Mesothelial cell of epicardium (in vitro differentiated cells): ENCODE measurements at regions not wholly inside any gene's neighbourhood (a gene's known extent, or its start where the extent isn't known, plus 50 kb on each side); places are given as distances from the start of the nearest gene placed in this dataset.

Source experiments
- DNase-seq, 2 experiments: peaks; one replicate each; pipeline ENCODE4 v3.0.0; 2021; ENCODE audit warnings: low spot score in 2 of 2; ENCODE audit not compliant: unreplicated experiment in 2 of 2
- H3K27ac Mint-ChIP-seq: 2 replicates; pipeline ENCODE4 v1.8.0; 2021; ENCODE audit warnings: mixed read lengths
- H3K27me3 Mint-ChIP-seq: 2 replicates; pipeline ENCODE4 v1.8.0; 2021; ENCODE audit warnings: low read depth, mixed read lengths
- H3K36me3 Mint-ChIP-seq: 2 replicates; pipeline ENCODE4 v1.8.0; 2021; ENCODE audit warnings: mixed read lengths
- H3K4me1 Mint-ChIP-seq: 2 replicates; pipeline ENCODE4 v1.8.0; 2021; ENCODE audit warnings: mixed read lengths
- H3K4me3 Mint-ChIP-seq: 2 replicates; pipeline ENCODE4 v1.8.0; 2021; ENCODE audit warnings: mild to moderate bottlenecking, moderate library complexity, mixed read lengths
- H3K9me3 Mint-ChIP-seq: 2 replicates; pipeline ENCODE4 v1.8.0; 2021; ENCODE audit warnings: mixed read lengths
- CTCF ChIP-seq: fragments of 200-600 bp; sonication (generic); IDR thresholded peaks from one replicate; pipeline ENCODE4 v1.5.0; 2021; ENCODE audit warnings: antibody characterized with exemption; ENCODE audit not compliant: unreplicated experiment

- peaks cover 6% of the 10 kb centered on the region for H3K27me3 Mint-ChIP-seq
- no peak for DNase-seq
- no peak overlapping the region for H3K27ac Mint-ChIP-seq
- no peak for TF ChIP-seq CTCF
- no peaks in the 10 kb centered on the region for H3K36me3 Mint-ChIP-seq
- H3K4me3 Mint-ChIP-seq = no peak overlapping the region
- no peaks in the 10 kb centered on the region for H3K9me3 Mint-ChIP-seq
- H3K4me1 Mint-ChIP-seq = no peaks in the 10 kb centered on the region
Measured at GRCh38 chr20:42020316-42020715, 402.1 kb upstream of the CHD6 start.

GRCh38 chr20:42018979-42019378, 400.8 kb upstream of the CHD6 start:
- H3K4me3 Mint-ChIP-seq = no peak overlapping the region
- H3K27ac Mint-ChIP-seq = no peak overlapping the region
- H3K9me3 Mint-ChIP-seq = no peaks in the 10 kb centered on the region
- peaks cover 6% of the 10 kb centered on the region for H3K27me3 Mint-ChIP-seq
- no peaks in the 10 kb centered on the region for H3K4me1 Mint-ChIP-seq
- no peak for TF ChIP-seq CTCF
- H3K36me3 Mint-ChIP-seq = no peaks in the 10 kb centered on the region
- no peak for DNase-seq

- TF ChIP-seq CTCF = no peak
- H3K4me3 Mint-ChIP-seq = no peak overlapping the region
- no peak for DNase-seq
- H3K9me3 Mint-ChIP-seq = peaks cover 32% of the 10 kb centered on the region
- no peak overlapping the region for H3K27ac Mint-ChIP-seq
- no peaks in the 10 kb centered on the region for H3K36me3 Mint-ChIP-seq
- no peaks in the 10 kb centered on the region for H3K4me1 Mint-ChIP-seq
- H3K27me3 Mint-ChIP-seq = no peaks in the 10 kb centered on the region
Measured at GRCh38 chr20:42010090-42010489, 391.9 kb upstream of the CHD6 start.

GRCh38 chr20:42007251-42007650, 389.1 kb upstream of the CHD6 start:
- no peak for DNase-seq
- Mint-ChIP-seq H3K27ac (no peak overlapping the region), H3K4me1 (no peaks in the 10 kb centered on the region), H3K9me3 (peaks cover 27% of the 10 kb centered on the region), H3K36me3 (no peaks in the 10 kb centered on the region), H3K4me3 (no peak overlapping the region), H3K27me3 (no peaks in the 10 kb centered on the region)
- TF ChIP-seq CTCF = no peak

GRCh38 chr20:42005211-42005610, 387.0 kb upstream of the CHD6 start:
- no peak overlapping the region for H3K4me3 Mint-ChIP-seq

More at GRCh38 chr20:42005211-42005610, 387.0 kb upstream of the CHD6 start:
- no peak for TF ChIP-seq CTCF
- DNase-seq = no peak
- Mint-ChIP-seq H3K27me3 (no peaks in the 10 kb centered on the region), H3K36me3 (no peaks in the 10 kb centered on the region), H3K4me1 (no peaks in the 10 kb centered on the region), H3K27ac (no peak overlapping the region), H3K9me3 (peaks cover 12% of the 10 kb centered on the region)
